H1 (cell line): ENCODE measurements at regions not wholly inside any gene's neighbourhood (a gene's known extent, or its start where the extent isn't known, plus 50 kb on each side); places are given as distances from the start of the nearest gene placed in this dataset.

Experiments used
- CTCF ChIA-PET: fragments of 300-600 bp; sonication (Branson Sonifier 250); formaldehyde crosslinking; loops from one replicate; lab custom pipeline; 2021; ENCODE audit not compliant: partially characterized antibody; lab: Charles Lee
- POLR2A ChIA-PET: fragments of 300-600 bp; sonication (Branson Sonifier 250); formaldehyde crosslinking; loops from one replicate; lab custom pipeline; 2021; ENCODE audit warnings: inconsistent platforms; ENCODE audit not compliant: partially characterized antibody; lab: Charles Lee
- DNase-seq, 2 experiments: peaks; one replicate each; pipeline versions ENCODE4 v3.0.0 to v3.0.0-alpha.2; 2010 to 2022; ENCODE audit warnings: low spot score in 2 of 2, low read depth in 1 of 2, mixed read lengths in 1 of 2
- FAIRE-seq: peaks from 2 replicates; lab custom pipeline; 2011; peaks lifted over from hg19 to GRCh38; lab: Jason Lieb, UNC
- H2AFZ ChIP-seq: 2 replicates; pipeline ENCODE4 v1.8.1; 2012; ENCODE audit warnings: low read length, inconsistent platforms
- H2AK5ac ChIP-seq: 2 replicates; pipeline ENCODE4 v1.6.1; 2013; ENCODE audit warnings: low read depth, low read length
- H2BK120ac ChIP-seq: replicated peaks from 2 replicates; pipeline ENCODE3; 2013; ENCODE audit warnings: low read depth, low read length, inconsistent platforms
- H2BK12ac ChIP-seq: 2 replicates; pipeline ENCODE4 v1.6.1; 2013; ENCODE audit warnings: low read depth, low read length
- H2BK15ac ChIP-seq: 2 replicates; pipeline ENCODE4 v1.6.1; 2013; ENCODE audit warnings: low read length
- H2BK20ac ChIP-seq: 2 replicates; pipeline ENCODE4 v1.6.1; 2013; ENCODE audit warnings: low read length
- H2BK5ac ChIP-seq: 2 replicates; pipeline ENCODE4 v1.6.1; 2013; ENCODE audit warnings: low read depth, low read length
- H3K14ac ChIP-seq: 2 replicates; pipeline ENCODE4 v1.6.1; 2013; ENCODE audit warnings: inconsistent platforms; ENCODE audit not compliant: insufficient read length
- H3K18ac ChIP-seq: 2 replicates; pipeline ENCODE4 v1.6.1; 2013; ENCODE audit warnings: low read length; ENCODE audit errors: extremely low read depth
- H3K23ac ChIP-seq: 2 replicates; pipeline ENCODE4 v1.6.1; 2013; ENCODE audit warnings: inconsistent platforms; ENCODE audit not compliant: insufficient read length
- H3K23me2 ChIP-seq: 2 replicates; pipeline ENCODE4 v1.6.1; 2013; ENCODE audit warnings: low read depth, low read length
- H3K27ac ChIP-seq: 2 replicates; pipeline ENCODE4 v1.6.1; 2011; ENCODE audit warnings: low read depth, low read length, inconsistent platforms
- H3K27me3 ChIP-seq, 4 experiments: replicated peaks in 1 of 4; 1 replicate in 1 of 4; 2 replicates in 3 of 4; pipeline versions ENCODE4 v1.6.1 to v1.8.1; 2011 to 2013; ENCODE audit warnings: low read length in 3 of 4, mild to moderate bottlenecking in 3 of 4, inconsistent platforms in 2 of 4, mixed read lengths in 2 of 4, moderate library complexity in 1 of 4; ENCODE audit not compliant: control insufficient read depth in 3 of 4, insufficient read depth in 3 of 4; ENCODE audit errors: extremely low read depth in 1 of 4
- H3K36me3 ChIP-seq, 4 experiments: 2 replicates each; pipeline versions ENCODE4 v1.6.1 to v1.8.1; 2011 to 2013; ENCODE audit warnings: mild to moderate bottlenecking in 4 of 4, low read length in 3 of 4, moderate library complexity in 2 of 4, control low read depth in 1 of 4, inconsistent platforms in 1 of 4; ENCODE audit not compliant: insufficient read depth in 4 of 4, control insufficient read depth in 2 of 4
- H3K4ac ChIP-seq: replicated peaks from 2 replicates; pipeline ENCODE3; 2013; ENCODE audit warnings: low read length, low read depth, mixed read lengths, inconsistent platforms; ENCODE audit not compliant: insufficient read length
- H3K4me1 ChIP-seq, 4 experiments: replicated peaks in 1 of 4; 1 replicate in 1 of 4; 2 replicates in 3 of 4; pipeline versions ENCODE4 v1.6.1 to v1.8.1; 2011 to 2013; ENCODE audit warnings: low read length in 3 of 4, inconsistent platforms in 2 of 4, mixed read lengths in 1 of 4; ENCODE audit not compliant: insufficient read depth in 4 of 4, control insufficient read depth in 3 of 4
- H3K4me2 ChIP-seq, 2 experiments: 2 replicates each; pipeline versions ENCODE4 v1.6.1 to v1.8.1; 2011 to 2013; ENCODE audit warnings: low read depth in 2 of 2, low read length in 2 of 2, control low read depth in 1 of 2, inconsistent platforms in 1 of 2, mild to moderate bottlenecking in 1 of 2; ENCODE audit not compliant: insufficient read depth in 1 of 2
- H3K4me3 ChIP-seq, 4 experiments: fragments of 200-600, 300-600 bp in 1 of 4; sonication (generic), shearing (Covaris generic), sonication (Bioruptor Twin) in 1 of 4; 2 replicates each; pipeline versions ENCODE4 v1.5.1 to v1.8.1; 2011 to 2016; ENCODE audit warnings: low read length in 4 of 4, low read depth in 3 of 4, control low read depth in 2 of 4, inconsistent platforms in 2 of 4, mild to moderate bottlenecking in 2 of 4, mixed read lengths in 1 of 4, moderate library complexity in 1 of 4; ENCODE audit not compliant: insufficient read depth in 2 of 4; ENCODE audit errors: extremely low read depth in 1 of 4
- H3K56ac ChIP-seq: replicated peaks from 2 replicates; pipeline ENCODE3; 2013; ENCODE audit warnings: low read depth, mild to moderate bottlenecking, mixed read lengths, low read length, inconsistent platforms; ENCODE audit not compliant: insufficient read length
- H3K79me1 ChIP-seq: 2 replicates; pipeline ENCODE4 v1.6.1; 2013; ENCODE audit warnings: low read depth, low read length, control low read depth
- H3K79me2 ChIP-seq, 2 experiments: 2 replicates each; pipeline versions ENCODE4 v1.6.1 to v1.8.1; 2012 to 2013; ENCODE audit warnings: low read length in 2 of 2, mild to moderate bottlenecking in 2 of 2, inconsistent platforms in 1 of 2; ENCODE audit not compliant: insufficient read depth in 2 of 2, control insufficient read depth in 1 of 2
- H3K9ac ChIP-seq, 4 experiments: replicated peaks in 1 of 4; 1 replicate in 1 of 4; 2 replicates in 3 of 4; pipeline versions ENCODE4 v1.6.1 to v1.8.1; 2011 to 2013; ENCODE audit warnings: low read depth in 3 of 4, low read length in 3 of 4, control low read depth in 2 of 4, mild to moderate bottlenecking in 2 of 4, moderate library complexity in 2 of 4, inconsistent platforms in 1 of 4; ENCODE audit errors: extremely low read depth in 1 of 4
- H3K9me3 ChIP-seq, 2 experiments: 2 replicates each; pipeline versions ENCODE4 v1.6.1 to v1.8.1; 2012 to 2013; ENCODE audit warnings: mild to moderate bottlenecking in 2 of 2, moderate library complexity in 2 of 2, control low read depth in 1 of 2, inconsistent platforms in 1 of 2, low read depth in 1 of 2, low read length in 1 of 2, mixed read lengths in 1 of 2; ENCODE audit not compliant: insufficient read depth in 2 of 2
- H4K20me1 ChIP-seq, 2 experiments: replicated peaks in 1 of 2; 2 replicates each; pipeline versions ENCODE3 to v1.8.1; 2011 to 2013; ENCODE audit warnings: inconsistent platforms in 2 of 2, low read length in 2 of 2, mild to moderate bottlenecking in 1 of 2; ENCODE audit not compliant: insufficient read depth in 2 of 2, control insufficient read depth in 1 of 2
- H4K5ac ChIP-seq: 2 replicates; pipeline ENCODE4 v1.6.1; 2013; ENCODE audit warnings: low read length, low read depth, mixed read lengths, inconsistent platforms; ENCODE audit not compliant: insufficient read length
- H4K8ac ChIP-seq: 2 replicates; pipeline ENCODE4 v1.8.0; 2013; ENCODE audit warnings: mild to moderate bottlenecking, moderate library complexity, low read length, inconsistent platforms; ENCODE audit not compliant: insufficient read depth; ENCODE audit errors: extremely low read depth
- H4K91ac ChIP-seq: replicated peaks from 2 replicates; pipeline ENCODE3; 2013; ENCODE audit warnings: low read length, mixed read lengths, inconsistent platforms; ENCODE audit not compliant: insufficient read length
- ATF2 ChIP-seq: IDR thresholded peaks from 2 replicates; pipeline ENCODE4 v1.6.1; 2012; ENCODE audit warnings: low read length, inconsistent platforms
- ATF3 ChIP-seq: IDR thresholded peaks from 2 replicates; pipeline ENCODE4 v1.6.1; 2011; ENCODE audit warnings: low read depth, mild to moderate bottlenecking, low read length; ENCODE audit not compliant: insufficient read depth
- EP300 ChIP-seq, 2 experiments: IDR thresholded peaks; 1 replicate in 1 of 2; 2 replicates in 1 of 2; pipeline ENCODE4 v1.6.1; 2011 to 2012; ENCODE audit warnings: low read depth in 2 of 2, low read length in 2 of 2, mild to moderate bottlenecking in 2 of 2, borderline replicate concordance in 1 of 2, inconsistent platforms in 1 of 2, moderate library complexity in 1 of 2
- PHF8 ChIP-seq: fragments of 200-600 bp; sonication (generic); conservative IDR thresholded peaks from 2 replicates; pipeline ENCODE4 v1.7.1; 2012; ENCODE audit warnings: low read depth, mild to moderate bottlenecking, inconsistent platforms, low read length, moderate library complexity
- POU5F1 ChIP-seq: IDR thresholded peaks from 2 replicates; pipeline ENCODE4 v1.6.1; 2011; ENCODE audit warnings: low read depth, mild to moderate bottlenecking, low read length, moderate library complexity
- RFX5 ChIP-seq: IDR thresholded peaks from 2 replicates; pipeline ENCODE4 v1.6.1; 2011; ENCODE audit warnings: low read depth, low read length, improper control_type of control experiment, borderline replicate concordance
- SRF ChIP-seq: IDR thresholded peaks from 2 replicates; pipeline ENCODE4 v1.6.1; 2011; ENCODE audit warnings: mild to moderate bottlenecking, low read depth, low read length, moderate library complexity
- TAF7 ChIP-seq: optimal IDR thresholded peaks from 2 replicates; pipeline ENCODE3; 2011; ENCODE audit warnings: low read depth, mild to moderate bottlenecking, inconsistent platforms, low read length, moderate library complexity, borderline replicate concordance
- WGBS, 2 experiments: shearing (Covaris generic) in 1 of 2; methylation state at CpG; one replicate each; pipeline versions ENCODE4 v1.1.6 to v1.1.7; 2013 to 2015; ENCODE audit warnings: low lambda C conversion rate in 2 of 2, mixed read lengths in 2 of 2, inconsistent platforms in 1 of 2, low coverage in 1 of 2, missing lambda C conversion rate in 1 of 2; ENCODE audit not compliant: insufficient replicate concordance in 2 of 2, insufficient coverage in 1 of 2, insufficient read length in 1 of 2; ENCODE audit errors: extremely low coverage in 1 of 2, missing lambda C conversion rate in 1 of 2; 5-methylcytosine and 5-hydroxymethylcytosine counted together
- TF ChIP-seq, protein P1 (sequence below), 3 experiments: IDR thresholded peaks; 1 replicate in 2 of 3; 2 replicates in 1 of 3; pipeline versions ENCODE4 v1.5.1 to v1.6.1; 2011; ENCODE audit warnings: low read length in 3 of 3, mild to moderate bottlenecking in 3 of 3, inconsistent platforms in 2 of 3, low read depth in 1 of 3, moderate library complexity in 1 of 3; ENCODE audit not compliant: insufficient read depth in 1 of 3; ENCODE audit errors: control extremely low read depth in 1 of 3

DNA sequence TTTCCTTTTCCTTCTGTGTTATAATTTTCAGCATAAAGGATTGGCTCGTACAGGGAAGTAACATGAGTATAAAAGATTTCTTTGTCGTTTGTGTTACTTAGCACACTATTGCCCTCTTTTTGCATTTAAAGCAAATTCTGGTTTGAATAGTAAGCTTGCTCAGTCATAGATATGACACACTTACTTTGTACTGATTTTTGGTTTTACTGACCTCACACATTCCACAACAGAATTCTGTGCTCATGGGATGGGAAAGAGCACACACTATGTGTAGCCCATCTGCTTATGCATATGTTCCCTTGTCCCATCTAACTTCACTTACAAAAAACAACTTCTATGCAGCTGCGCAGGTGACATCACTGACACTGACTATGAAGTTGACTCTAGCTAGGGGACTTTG is 111.9 kb upstream of the MTAP start:
- no peak overlapping the region for H3K4me3 ChIP-seq
- H2BK5ac ChIP-seq, result no peak overlapping the region
- DNase-seq (no peak), FAIRE-seq (no peak)
- H3K18ac ChIP-seq, result no peak overlapping the region
- no peak overlapping the region for H4K8ac ChIP-seq
- POLR2A ChIA-PET, result no interaction called here
- no peak overlapping the region for H3K4me2 ChIP-seq
- H3K27me3 ChIP-seq, result no peaks in the 10 kb centered on the region
- no peak overlapping the region for H3K56ac ChIP-seq
- no peak overlapping the region for H3K4ac ChIP-seq
- H3K9me3 ChIP-seq, result peaks cover 0 to 2% of the 10 kb centered on the region in 2 experiments; a peak in 1 of 4 replicates
- no peak overlapping the region for H2BK20ac ChIP-seq
- no peak overlapping the region for H3K14ac ChIP-seq
- no peaks in the 10 kb centered on the region for H3K36me3 ChIP-seq
- no peak overlapping the region for H3K9ac ChIP-seq
- no peaks in the 10 kb centered on the region for H3K79me1 ChIP-seq
- no peak overlapping the region for H3K23ac ChIP-seq
- no peak overlapping the region for H2BK120ac ChIP-seq
- H2AK5ac ChIP-seq, result no peak overlapping the region
- H3K79me2 ChIP-seq, result no peaks in the 10 kb centered on the region
- H2AFZ ChIP-seq, result no peak overlapping the region
- no peaks in the 10 kb centered on the region for H3K4me1 ChIP-seq
- H4K91ac ChIP-seq, result no peak overlapping the region
- H2BK12ac ChIP-seq, result no peak overlapping the region
- no peak overlapping the region for H4K5ac ChIP-seq
- H4K20me1 ChIP-seq, result no peaks in the 10 kb centered on the region
- H3K27ac ChIP-seq, result no peak overlapping the region
- 88% methylated on average over 3 of the region's 3 CpGs; no CpG with 5 or more reads in 1 of the 2 experiments for WGBS, 2 experiments
- H3K23me2 ChIP-seq, result no peaks in the 10 kb centered on the region
- no peak overlapping the region for H2BK15ac ChIP-seq
- CTCF ChIA-PET, result interaction anchor here (1.0 to 2.2 kb wide), 3 partner anchors 18 to 235 kb away, joined by 3 to 10 read pairs (median 4); no protein-coding TSS in a partner anchor
- TF ChIP-seq ATF3, result no peak
- no peak for TF ChIP-seq EP300 (IDR thresholded peaks at IDR 0.05; ENCODE audit: borderline replicate concordance in 1 of 2, low read depth in 2 of 2, low read length in 2 of 2)
- no peak for TF ChIP-seq TAF7
- no peak for TF ChIP-seq SRF
- TF ChIP-seq RFX5, result no peak
- no peak for TF ChIP-seq POU5F1
- TF ChIP-seq PHF8, result no peak
- TF ChIP-seq ATF2, result no peak
- TF ChIP-seq, protein P1, sequence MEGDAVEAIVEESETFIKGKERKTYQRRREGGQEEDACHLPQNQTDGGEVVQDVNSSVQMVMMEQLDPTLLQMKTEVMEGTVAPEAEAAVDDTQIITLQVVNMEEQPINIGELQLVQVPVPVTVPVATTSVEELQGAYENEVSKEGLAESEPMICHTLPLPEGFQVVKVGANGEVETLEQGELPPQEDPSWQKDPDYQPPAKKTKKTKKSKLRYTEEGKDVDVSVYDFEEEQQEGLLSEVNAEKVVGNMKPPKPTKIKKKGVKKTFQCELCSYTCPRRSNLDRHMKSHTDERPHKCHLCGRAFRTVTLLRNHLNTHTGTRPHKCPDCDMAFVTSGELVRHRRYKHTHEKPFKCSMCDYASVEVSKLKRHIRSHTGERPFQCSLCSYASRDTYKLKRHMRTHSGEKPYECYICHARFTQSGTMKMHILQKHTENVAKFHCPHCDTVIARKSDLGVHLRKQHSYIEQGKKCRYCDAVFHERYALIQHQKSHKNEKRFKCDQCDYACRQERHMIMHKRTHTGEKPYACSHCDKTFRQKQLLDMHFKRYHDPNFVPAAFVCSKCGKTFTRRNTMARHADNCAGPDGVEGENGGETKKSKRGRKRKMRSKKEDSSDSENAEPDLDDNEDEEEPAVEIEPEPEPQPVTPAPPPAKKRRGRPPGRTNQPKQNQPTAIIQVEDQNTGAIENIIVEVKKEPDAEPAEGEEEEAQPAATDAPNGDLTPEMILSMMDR (IDR thresholded peaks at IDR 0.05; ENCODE audit: control extremely low read depth in 1 of 3, insufficient read depth in 1 of 3, low read depth in 1 of 3, low read length in 3 of 3), result no peak
